ENCODE measurements at regions not wholly inside any gene's neighbourhood (a gene's known extent, or its start where the extent isn't known, plus 50 kb on each side); places are given as distances from the start of the nearest gene placed in this dataset.

DNA sequence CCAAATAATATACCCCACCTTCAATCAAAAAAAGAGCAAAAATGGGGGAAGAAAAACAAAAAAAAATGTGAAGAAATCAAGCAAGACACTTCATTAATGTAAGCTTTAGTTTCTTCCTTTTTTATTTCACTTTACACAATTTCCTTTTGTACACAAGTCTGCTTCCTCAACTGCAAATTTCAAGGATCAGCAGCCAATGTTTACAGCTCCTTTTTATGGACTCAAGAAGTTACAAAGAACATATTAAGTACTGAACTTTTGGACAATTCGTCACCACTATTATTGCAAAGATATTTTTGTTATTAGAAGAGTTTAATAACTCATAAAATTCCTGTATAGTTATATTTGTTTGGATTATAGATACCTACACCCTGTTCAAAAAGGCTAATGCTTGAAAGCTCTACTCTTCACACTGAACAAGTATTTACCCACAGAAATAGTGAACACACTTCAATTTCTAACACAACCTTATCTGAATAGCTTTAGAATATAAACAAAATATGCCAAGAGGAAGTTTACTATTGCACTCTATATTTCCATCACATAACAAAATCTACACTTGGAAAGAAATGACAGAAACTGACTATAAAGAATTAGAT is 658.7 kb upstream of the CNTNAP5 start:
- Histone ChIP-seq H3K4me1 (ENCODE audit: insufficient read depth) (no peaks in the 10 kb centered on the region), H3K27me3 (no peaks in the 10 kb centered on the region), H3K36me3 (no peaks in the 10 kb centered on the region), H3K4me3 (no peak overlapping the region), H3K9me3 (no peaks in the 10 kb centered on the region), H3K27ac (no peak overlapping the region)
- WGBS, 3 donors: 49 to 61% (median 50%) methylated on average over 1 of the region's 1 CpG
- no peak for DNase-seq
- intact Hi-C loops (cut with DNase I): no loop called here
- TF ChIP-seq, protein P1, sequence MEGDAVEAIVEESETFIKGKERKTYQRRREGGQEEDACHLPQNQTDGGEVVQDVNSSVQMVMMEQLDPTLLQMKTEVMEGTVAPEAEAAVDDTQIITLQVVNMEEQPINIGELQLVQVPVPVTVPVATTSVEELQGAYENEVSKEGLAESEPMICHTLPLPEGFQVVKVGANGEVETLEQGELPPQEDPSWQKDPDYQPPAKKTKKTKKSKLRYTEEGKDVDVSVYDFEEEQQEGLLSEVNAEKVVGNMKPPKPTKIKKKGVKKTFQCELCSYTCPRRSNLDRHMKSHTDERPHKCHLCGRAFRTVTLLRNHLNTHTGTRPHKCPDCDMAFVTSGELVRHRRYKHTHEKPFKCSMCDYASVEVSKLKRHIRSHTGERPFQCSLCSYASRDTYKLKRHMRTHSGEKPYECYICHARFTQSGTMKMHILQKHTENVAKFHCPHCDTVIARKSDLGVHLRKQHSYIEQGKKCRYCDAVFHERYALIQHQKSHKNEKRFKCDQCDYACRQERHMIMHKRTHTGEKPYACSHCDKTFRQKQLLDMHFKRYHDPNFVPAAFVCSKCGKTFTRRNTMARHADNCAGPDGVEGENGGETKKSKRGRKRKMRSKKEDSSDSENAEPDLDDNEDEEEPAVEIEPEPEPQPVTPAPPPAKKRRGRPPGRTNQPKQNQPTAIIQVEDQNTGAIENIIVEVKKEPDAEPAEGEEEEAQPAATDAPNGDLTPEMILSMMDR (IDR thresholded peaks at IDR 0.05): no peak
- no peak for TF ChIP-seq EP300 (IDR thresholded peaks at IDR 0.05)
- TF ChIP-seq POLR2A (IDR thresholded peaks at IDR 0.05): no peak

DNA sequence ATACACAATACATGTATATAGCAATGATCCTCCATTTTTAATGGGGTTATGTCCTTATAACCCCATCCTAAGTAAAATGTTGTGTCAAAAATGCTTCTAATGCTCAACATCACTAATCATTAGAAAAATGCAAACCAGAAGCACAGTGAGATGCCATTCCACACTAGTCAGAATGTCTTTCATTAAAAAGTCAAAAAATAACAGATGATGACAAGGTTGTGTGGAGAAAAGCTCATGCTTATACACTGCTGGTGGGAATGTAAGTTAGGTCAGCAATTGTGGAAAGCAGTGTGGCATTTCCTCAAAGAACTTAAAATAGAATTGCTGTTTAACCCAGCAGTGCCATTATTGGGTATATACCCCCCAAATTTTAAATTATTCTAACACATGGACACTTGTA is 654.9 kb upstream of the CNTNAP5 start:
- no peak overlapping the region for H3K4me3 ChIP-seq
- no peak overlapping the region for H3K27ac ChIP-seq
- no peaks in the 10 kb centered on the region for H3K27me3 ChIP-seq
- no peaks in the 10 kb centered on the region for H3K9me3 ChIP-seq
- DNase-seq: no peak
- no peaks in the 10 kb centered on the region for H3K36me3 ChIP-seq
- TF ChIP-seq POLR2A (IDR thresholded peaks at IDR 0.05): no peak
- TF ChIP-seq, protein P1 (IDR thresholded peaks at IDR 0.05): no peak
- TF ChIP-seq EP300 (IDR thresholded peaks at IDR 0.05): no peak
- no peaks in the 10 kb centered on the region for H3K4me1 ChIP-seq (ENCODE audit: insufficient read depth)
- intact Hi-C loops (cut with DNase I): no loop called here

DNA sequence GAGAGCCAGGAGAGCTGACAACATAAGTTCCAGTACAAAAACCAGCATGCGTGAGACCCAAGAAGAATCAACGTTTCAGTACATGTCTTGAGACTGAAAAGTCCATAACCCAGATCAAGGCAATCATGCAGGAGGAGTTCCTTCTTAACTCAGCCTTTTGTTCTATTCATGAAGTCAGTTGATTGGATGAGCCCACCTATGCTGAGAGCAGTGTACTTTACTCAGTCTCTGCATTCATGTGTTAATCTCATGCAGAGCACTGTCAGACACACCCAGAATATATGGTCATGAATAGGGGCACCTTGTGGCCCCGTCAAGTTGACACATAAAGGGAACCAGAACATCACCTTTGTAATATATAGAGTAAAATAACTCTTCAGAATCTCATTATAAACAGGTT is 653.6 kb upstream of the CNTNAP5 start:
- TF ChIP-seq, protein P1 (IDR thresholded peaks at IDR 0.05): no peak
- TF ChIP-seq POLR2A (IDR thresholded peaks at IDR 0.05) (no peak), EP300 (IDR thresholded peaks at IDR 0.05) (no peak)
- Histone ChIP-seq H3K27me3 (no peaks in the 10 kb centered on the region), H3K4me1 (ENCODE audit: insufficient read depth) (no peaks in the 10 kb centered on the region), H3K36me3 (no peaks in the 10 kb centered on the region), H3K27ac (no peak overlapping the region), H3K4me3 (no peak overlapping the region), H3K9me3 (no peaks in the 10 kb centered on the region)
- WGBS, 3 donors: 75 to 79% (median 78%) methylated on average over 3 of the region's 3 CpGs
- intact Hi-C loops (cut with DNase I): no loop called here
- no peak for DNase-seq

DNA sequence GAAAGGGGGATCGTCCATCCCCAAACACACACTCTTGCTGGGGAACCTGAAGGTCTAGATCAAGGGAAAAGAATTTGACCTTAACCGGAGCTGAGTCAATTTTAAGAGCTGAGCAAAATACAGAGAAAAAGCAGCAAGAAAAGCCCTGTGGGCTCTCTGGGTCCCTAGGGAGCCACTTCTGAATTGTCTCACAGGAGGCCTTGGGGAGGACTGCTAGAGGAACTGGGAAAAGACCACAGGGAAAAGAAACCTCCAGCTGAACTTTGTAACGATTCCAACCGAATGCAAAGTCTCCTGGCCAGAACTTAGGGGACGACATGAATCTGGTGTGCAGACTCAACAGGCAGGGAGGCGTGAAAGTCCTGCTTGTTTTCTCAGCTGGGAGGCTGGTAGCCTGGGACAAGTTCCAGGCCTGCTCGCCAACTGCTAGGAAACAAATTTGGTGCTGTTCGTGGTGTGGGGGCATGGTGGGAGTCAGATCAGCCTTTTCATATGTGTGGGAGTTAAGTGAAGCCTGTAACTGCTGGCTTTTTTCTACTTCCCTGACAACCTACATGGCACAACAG is 644.6 kb upstream of the CNTNAP5 start:
- H3K4me3 ChIP-seq: no peak overlapping the region
- no peaks in the 10 kb centered on the region for H3K27me3 ChIP-seq
- no peaks in the 10 kb centered on the region for H3K9me3 ChIP-seq
- no peaks in the 10 kb centered on the region for H3K4me1 ChIP-seq (ENCODE audit: insufficient read depth)
- DNase-seq: no peak
- WGBS, 3 donors: 25 to 34% (median 30%) methylated on average over 8 of the region's 8 CpGs
- no peak overlapping the region for H3K27ac ChIP-seq
- no peaks in the 10 kb centered on the region for H3K36me3 ChIP-seq
- intact Hi-C loops (cut with DNase I): no loop called here
- no peak for TF ChIP-seq EP300 (IDR thresholded peaks at IDR 0.05)
- TF ChIP-seq, protein P1 (IDR thresholded peaks at IDR 0.05): no peak
- TF ChIP-seq POLR2A (IDR thresholded peaks at IDR 0.05): no peak

All from ovary (tissue), 7 donors.